GM23248 (cell line): ENCODE measurements at regions not wholly inside any gene's neighbourhood (a gene's known extent, or its start where the extent isn't known, plus 50 kb on each side); places are given as distances from the start of the nearest gene placed in this dataset.

ENCODE experiments used
- DNase-seq: peaks from one replicate; pipeline ENCODE4 v3.0.0-alpha.2; 2015
- H2AFZ ChIP-seq: fragments of 200-600 bp; sonication (generic); 2 replicates; pipeline ENCODE4 v1.6.1; 2016; ENCODE audit warnings: antibody characterized with exemption
- H3F3A ChIP-seq: fragments of 200-600 bp; sonication (generic); 2 replicates; pipeline ENCODE4 v1.6.1; 2016; ENCODE audit warnings: mild to moderate bottlenecking, antibody characterized with exemption, mixed run types; ENCODE audit not compliant: insufficient read depth
- H3K27ac ChIP-seq: fragments of 200-600 bp; sonication (generic); 2 replicates; pipeline ENCODE4 v1.5.1; 2016; ENCODE audit warnings: mild to moderate bottlenecking
- H3K27me3 ChIP-seq: fragments of 200-600 bp; sonication (generic); replicated peaks from 2 replicates; pipeline ENCODE4 v1.6.1; 2016; ENCODE audit warnings: mild to moderate bottlenecking; ENCODE audit not compliant: insufficient read depth
- H3K36me3 ChIP-seq: fragments of 200-600 bp; sonication (generic); 2 replicates; pipeline ENCODE4 v1.6.1; 2016; ENCODE audit warnings: low read depth, mild to moderate bottlenecking
- H3K4me1 ChIP-seq: fragments of 200-600 bp; sonication (generic); 2 replicates; pipeline ENCODE4 v1.6.1; 2016; ENCODE audit warnings: mild to moderate bottlenecking; ENCODE audit not compliant: insufficient read depth
- H3K4me2 ChIP-seq: fragments of 200-600 bp; sonication (generic); one replicate; pipeline ENCODE4 v1.6.1; 2016; ENCODE audit warnings: mild to moderate bottlenecking; ENCODE audit not compliant: unreplicated experiment
- H3K4me3 ChIP-seq: fragments of 200-600 bp; sonication (generic); 2 replicates; pipeline ENCODE4 v1.5.1; 2016; ENCODE audit warnings: mild to moderate bottlenecking
- H3K79me2 ChIP-seq: fragments of 200-600 bp; sonication (generic); 2 replicates; pipeline ENCODE4 v1.6.1; 2016; ENCODE audit warnings: mild to moderate bottlenecking; ENCODE audit not compliant: insufficient read depth
- H3K9ac ChIP-seq: fragments of 200-600 bp; sonication (generic); 2 replicates; pipeline ENCODE4 v1.6.1; 2016; ENCODE audit warnings: mild to moderate bottlenecking
- H3K9me2 ChIP-seq: fragments of 200-600 bp; sonication (generic); 2 replicates; pipeline ENCODE4 v1.6.1; 2016; ENCODE audit warnings: mixed run types, mild to moderate bottlenecking, moderate library complexity; ENCODE audit not compliant: insufficient read depth
- H3K9me3 ChIP-seq: fragments of 200-600 bp; sonication (generic); one replicate; pipeline ENCODE4 v1.6.1; 2017; ENCODE audit warnings: low read depth
- H4K20me1 ChIP-seq: fragments of 200-600 bp; sonication (generic); 2 replicates; pipeline ENCODE4 v1.6.0; 2016; ENCODE audit not compliant: insufficient read depth
- EZH2 ChIP-seq: fragments of 200-600 bp; sonication (generic); IDR thresholded peaks from 2 replicates; pipeline ENCODE4 v1.6.1; 2018; ENCODE audit warnings: antibody characterized with exemption, mild to moderate bottlenecking; ENCODE audit not compliant: insufficient read depth, poor library complexity, severe bottlenecking
- EZH2phosphoT487 ChIP-seq: fragments of 200-600 bp; sonication (generic); IDR thresholded peaks from 2 replicates; pipeline ENCODE4 v1.6.1; 2018; ENCODE audit warnings: antibody characterized with exemption, moderate library complexity, mild to moderate bottlenecking, low read depth; ENCODE audit not compliant: insufficient read depth
- WGBS, 2 experiments: methylation state at CpG; one replicate each; pipeline ENCODE4 v1.1.6; 2015 to 2017; ENCODE audit warnings: low lambda C conversion rate in 2 of 2, low coverage in 1 of 2; ENCODE audit errors: missing lambda C conversion rate in 2 of 2; 5-methylcytosine and 5-hydroxymethylcytosine counted together
- in situ Hi-C: fragments of 300-500 bp; cut with MboI; formaldehyde crosslinking; loops from 2 replicates; pipeline ENCODE4 v1.15.0; 2020

GRCh38 chr18:28946471-28946870 is 769.5 kb upstream of the CDH2 start:
- TF ChIP-seq EZH2phosphoT487 (no peak), EZH2 (no peak)
- no peaks in the 10 kb centered on the region for H3K4me1 ChIP-seq
- no peaks in the 10 kb centered on the region for H4K20me1 ChIP-seq
- DNase-seq: no peak
- H3K9ac ChIP-seq: no peak overlapping the region
- no peak overlapping the region for H3K4me3 ChIP-seq
- no peak overlapping the region for H3K27ac ChIP-seq
- no peak overlapping the region for H3K4me2 ChIP-seq
- H3K79me2 ChIP-seq: no peaks in the 10 kb centered on the region
- 36 to 47% methylated on average over 1 of the region's 1 CpG for WGBS, 2 experiments
- no peaks in the 10 kb centered on the region for H3K27me3 ChIP-seq
- no peaks in the 10 kb centered on the region for H3K9me2 ChIP-seq
- H3K36me3 ChIP-seq: no peaks in the 10 kb centered on the region
- in situ Hi-C loops: no loop called here
- H2AFZ ChIP-seq: no peak overlapping the region
- H3F3A ChIP-seq: no peaks in the 10 kb centered on the region
- no peaks in the 10 kb centered on the region for H3K9me3 ChIP-seq

DNA sequence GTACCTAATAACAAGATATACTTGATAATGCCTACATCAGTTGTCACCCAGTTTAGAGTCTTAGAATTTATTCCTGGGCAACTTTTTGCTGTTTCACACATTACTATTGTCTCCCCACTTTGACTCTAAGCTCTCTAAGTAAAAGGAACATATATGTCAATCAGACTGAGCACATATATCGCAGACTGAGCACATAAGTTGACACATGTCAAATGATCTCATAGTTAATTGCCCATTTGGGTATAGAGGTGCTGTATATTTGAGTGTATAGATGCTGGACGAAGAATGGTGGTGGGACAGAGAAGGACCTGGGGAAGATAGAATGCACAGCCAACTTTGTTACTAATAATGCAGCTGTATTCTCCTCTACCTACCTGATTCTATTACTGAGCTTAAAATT is 746.0 kb upstream of the CDH2 start:
- H3K27me3 ChIP-seq: no peaks in the 10 kb centered on the region
- no peak overlapping the region for H3K27ac ChIP-seq
- no peaks in the 10 kb centered on the region for H3K9me3 ChIP-seq
- in situ Hi-C loops: no loop called here
- no peaks in the 10 kb centered on the region for H3F3A ChIP-seq
- H3K9ac ChIP-seq: no peak overlapping the region
- H3K4me2 ChIP-seq: no peak overlapping the region
- no peaks in the 10 kb centered on the region for H3K36me3 ChIP-seq
- 72 to 80% methylated on average over 2 of the region's 2 CpGs for WGBS, 2 experiments
- no peaks in the 10 kb centered on the region; the same call in 1 of the 2 replicates for H3K9me2 ChIP-seq
- H2AFZ ChIP-seq: no peak overlapping the region
- H4K20me1 ChIP-seq: no peaks in the 10 kb centered on the region
- no peak for DNase-seq
- TF ChIP-seq EZH2phosphoT487: no peak
- no peak for TF ChIP-seq EZH2
- no peaks in the 10 kb centered on the region for H3K79me2 ChIP-seq
- no peaks in the 10 kb centered on the region for H3K4me1 ChIP-seq
- no peak overlapping the region for H3K4me3 ChIP-seq

DNA sequence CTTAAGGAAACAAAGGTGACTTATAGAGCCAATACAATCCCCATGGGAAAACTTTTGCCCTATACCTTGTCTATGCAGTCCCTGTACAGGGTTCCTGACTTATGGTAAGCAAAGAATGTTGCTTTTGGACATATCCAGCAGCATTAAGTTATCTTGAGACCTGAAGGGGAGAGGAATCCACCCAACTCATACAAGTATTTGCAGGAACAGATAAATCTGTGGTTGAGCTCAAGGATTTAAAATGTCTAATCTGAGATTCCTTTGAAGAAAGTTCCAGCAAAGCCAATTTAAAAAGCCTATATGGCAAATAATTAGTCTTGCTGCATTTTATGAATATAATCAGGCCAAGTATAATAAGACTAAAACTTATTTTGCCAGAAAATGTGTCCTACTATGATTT is 739.5 kb upstream of the CDH2 start:
- in situ Hi-C loops: no loop called here

GRCh38 chr18:28905509-28905908 is 728.6 kb upstream of the CDH2 start:
- H3K36me3 ChIP-seq: no peaks in the 10 kb centered on the region
- no peak overlapping the region for H3K9ac ChIP-seq
- no peak overlapping the region for H3K4me3 ChIP-seq
- in situ Hi-C loops: no loop called here
- peak overlapping the region; percentile 28 for H2AFZ ChIP-seq
- H3K4me2 ChIP-seq: no peak overlapping the region
- TF ChIP-seq EZH2 (no peak), EZH2phosphoT487 (no peak)
- peaks cover 19% of the 10 kb centered on the region for H3K4me1 ChIP-seq
- peaks cover 10% of the 10 kb centered on the region; the same call in 1 of the 2 replicates for H3F3A ChIP-seq
- no peaks in the 10 kb centered on the region for H3K9me2 ChIP-seq
- 6 to 7% methylated on average over 1 of the region's 1 CpG for WGBS, 2 experiments
- peak; percentile 47 for DNase-seq
- H3K27ac ChIP-seq: no peak overlapping the region
- no peaks in the 10 kb centered on the region for H4K20me1 ChIP-seq
- no peaks in the 10 kb centered on the region for H3K27me3 ChIP-seq
- H3K79me2 ChIP-seq: no peaks in the 10 kb centered on the region
- no peaks in the 10 kb centered on the region for H3K9me3 ChIP-seq

More for the DNA sequence above, 739.5 kb upstream of the CDH2 start:
- no peak for DNase-seq
- no peak overlapping the region for H3K4me3 ChIP-seq
- H3K79me2 ChIP-seq: no peaks in the 10 kb centered on the region
- H3K27me3 ChIP-seq: no peaks in the 10 kb centered on the region
- no peak overlapping the region for H3K9ac ChIP-seq
- no peak overlapping the region for H3K27ac ChIP-seq
- no peaks in the 10 kb centered on the region for H3K9me3 ChIP-seq
- no peaks in the 10 kb centered on the region for H3K4me1 ChIP-seq
- no peak overlapping the region for H3K4me2 ChIP-seq
- no peaks in the 10 kb centered on the region for H3F3A ChIP-seq
- no peaks in the 10 kb centered on the region for H3K36me3 ChIP-seq
- H3K9me2 ChIP-seq: no peaks in the 10 kb centered on the region
- H2AFZ ChIP-seq: no peak overlapping the region
- TF ChIP-seq EZH2: no peak
- H4K20me1 ChIP-seq: no peaks in the 10 kb centered on the region

DNA sequence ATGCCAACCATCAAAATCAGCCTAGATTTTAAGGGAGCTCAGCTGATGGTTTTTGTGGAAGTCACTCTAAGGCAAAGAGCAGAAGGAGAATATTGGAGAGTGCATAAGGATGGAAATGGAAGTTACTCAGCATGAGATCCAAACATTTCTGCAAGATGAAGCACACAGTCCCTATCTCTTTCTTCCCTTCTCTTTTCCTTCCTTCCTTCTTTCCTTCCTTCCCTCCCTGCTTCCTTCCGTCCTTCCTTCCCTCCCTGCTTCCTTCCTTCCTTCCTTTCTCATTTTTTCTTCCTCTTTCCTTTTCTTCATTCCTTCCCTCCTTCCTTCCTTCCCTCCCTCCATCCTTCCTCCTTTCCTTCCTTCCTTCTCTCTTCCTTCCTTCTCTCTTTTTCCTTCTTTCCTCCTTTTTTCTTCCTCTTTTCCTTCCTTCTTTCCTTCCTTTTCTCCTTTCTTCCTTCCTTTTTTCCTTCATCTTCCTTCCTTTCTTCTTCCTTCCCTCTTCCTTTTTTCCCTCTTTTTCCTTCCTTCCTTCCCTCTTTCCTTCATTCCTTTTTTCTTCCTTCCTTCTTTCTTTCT is 727.9 kb upstream of the CDH2 start:
- TF ChIP-seq EZH2phosphoT487 (no peak), EZH2 (no peak)
- H3K27ac ChIP-seq: no peak overlapping the region

More for the DNA sequence above, 727.9 kb upstream of the CDH2 start:
- Histone ChIP-seq H3K27me3 (no peaks in the 10 kb centered on the region), H3K9me2 (no peaks in the 10 kb centered on the region), H3K79me2 (no peaks in the 10 kb centered on the region), H3K9me3 (no peaks in the 10 kb centered on the region), H4K20me1 (no peaks in the 10 kb centered on the region), H2AFZ (no peak overlapping the region), H3K4me1 (peaks cover 19% of the 10 kb centered on the region), H3K9ac (no peak overlapping the region), H3K4me2 (no peak overlapping the region), H3K36me3 (no peaks in the 10 kb centered on the region), H3K4me3 (no peak overlapping the region), H3F3A (peaks cover 10% of the 10 kb centered on the region; the same call in 1 of the 2 replicates)
- 55 to 100% methylated on average over 1 of the region's 1 CpG for WGBS, 2 experiments
- no peak for DNase-seq
- in situ Hi-C loops: no loop called here
